22Rv1 (cell line): ENCODE measurements at regions not wholly inside any gene's neighbourhood (a gene's known extent, or its start where the extent isn't known, plus 50 kb on each side); places are given as distances from the start of the nearest gene placed in this dataset.

Experiments
- CTCF ChIP-seq: fragments of 450-650 bp; IDR thresholded peaks from 2 replicates; pipeline ENCODE4 v1.5.1; 2017; ENCODE audit warnings: mild to moderate bottlenecking
- ZFX ChIP-seq: fragments of 450-650 bp; IDR thresholded peaks from 2 replicates; pipeline ENCODE4 v1.6.1; 2017; ENCODE audit warnings: antibody characterized with exemption, borderline replicate concordance

GRCh38 chr1:38204698-38205097 lies 158.1 kb upstream of the POU3F1 start:
- TF ChIP-seq CTCF (no peak), ZFX (no peak)
